H9 (cell line): ENCODE measurements at regions not wholly inside any gene's neighbourhood (a gene's known extent, or its start where the extent isn't known, plus 50 kb on each side); places are given as distances from the start of the nearest gene placed in this dataset.

Experiments used
- DNase-seq: peaks from one replicate; pipeline ENCODE4 v3.0.0-alpha.2; 2017
- H2AFZ ChIP-seq: one replicate; pipeline ENCODE4 v1.6.1; 2013; ENCODE audit warnings: mild to moderate bottlenecking, low read length, control low read depth, moderate library complexity
- H2AK5ac ChIP-seq: 2 replicates; pipeline ENCODE4 v1.6.1; 2013; ENCODE audit warnings: low read length, control low read depth, mixed read lengths; ENCODE audit not compliant: insufficient read length
- H2BK120ac ChIP-seq: one replicate; pipeline ENCODE4 v1.6.1; 2013; ENCODE audit warnings: low read depth, mild to moderate bottlenecking, low read length, control low read depth, inconsistent platforms; ENCODE audit not compliant: poor library complexity, severe bottlenecking
- H2BK12ac ChIP-seq: 2 replicates; pipeline ENCODE4 v1.6.1; 2013; ENCODE audit warnings: low read length, control low read depth, mixed read lengths, low read depth; ENCODE audit not compliant: insufficient read length
- H2BK15ac ChIP-seq: 2 replicates; pipeline ENCODE4 v1.6.1; 2013; ENCODE audit warnings: low read depth, low read length, control low read depth
- H2BK20ac ChIP-seq: one replicate; pipeline ENCODE4 v1.6.1; 2013; ENCODE audit warnings: low read depth, mild to moderate bottlenecking, low read length, control low read depth, inconsistent platforms; ENCODE audit not compliant: poor library complexity, severe bottlenecking
- H2BK5ac ChIP-seq: 2 replicates; pipeline ENCODE4 v1.6.1; 2013; ENCODE audit warnings: low read length, control low read depth, mixed read lengths; ENCODE audit not compliant: insufficient read length
- H3K14ac ChIP-seq: 2 replicates; pipeline ENCODE4 v1.6.1; 2013; ENCODE audit warnings: low read length, control low read depth; ENCODE audit not compliant: insufficient read depth
- H3K18ac ChIP-seq: 2 replicates; pipeline ENCODE4 v1.6.1; 2013; ENCODE audit warnings: low read depth, mild to moderate bottlenecking, mixed read lengths, low read length, control low read depth; ENCODE audit not compliant: insufficient read length
- H3K23ac ChIP-seq: 2 replicates; pipeline ENCODE4 v1.6.1; 2013; ENCODE audit warnings: low read length, control low read depth, mixed read lengths, low read depth; ENCODE audit not compliant: insufficient read length
- H3K23me2 ChIP-seq: 2 replicates; pipeline ENCODE4 v1.6.1; 2013; ENCODE audit warnings: low read depth, mild to moderate bottlenecking, mixed read lengths, low read length, control low read depth; ENCODE audit not compliant: insufficient read length, poor library complexity, severe bottlenecking
- H3K27ac ChIP-seq: 2 replicates; pipeline ENCODE4 v1.5.1; 2013; ENCODE audit warnings: low read length, control low read depth, mixed read lengths, low read depth; ENCODE audit not compliant: insufficient read length
- H3K27me3 ChIP-seq: 2 replicates; pipeline ENCODE4 v1.6.1; 2013; ENCODE audit warnings: low read length, control low read depth, inconsistent platforms; ENCODE audit not compliant: insufficient read depth
- H3K4ac ChIP-seq: 2 replicates; pipeline ENCODE4 v1.6.1; 2013; ENCODE audit warnings: low read depth, mild to moderate bottlenecking, control low read depth, inconsistent platforms, low read length, moderate library complexity
- H3K4me1 ChIP-seq: 2 replicates; pipeline ENCODE4 v1.6.1; 2013; ENCODE audit warnings: low read length, control low read depth, inconsistent platforms; ENCODE audit not compliant: insufficient read depth
- H3K4me2 ChIP-seq: 2 replicates; pipeline ENCODE4 v1.6.1; 2013; ENCODE audit warnings: low read length, control low read depth, mixed read lengths; ENCODE audit not compliant: insufficient read length, insufficient read depth
- H3K56ac ChIP-seq: 2 replicates; pipeline ENCODE4 v1.6.1; 2013; ENCODE audit warnings: low read depth, mild to moderate bottlenecking, mixed read lengths, low read length, control low read depth; ENCODE audit not compliant: insufficient read length
- H3K79me1 ChIP-seq: 2 replicates; pipeline ENCODE4 v1.6.1; 2013; ENCODE audit warnings: low read depth, mild to moderate bottlenecking, moderate library complexity, low read length, control low read depth, inconsistent platforms; ENCODE audit not compliant: insufficient read depth, poor library complexity, severe bottlenecking
- H3K79me2 ChIP-seq: 2 replicates; pipeline ENCODE4 v1.6.1; 2013; ENCODE audit warnings: low read length, control low read depth, inconsistent platforms; ENCODE audit not compliant: insufficient read depth
- H3K9ac ChIP-seq: 2 replicates; pipeline ENCODE4 v1.6.1; 2013; ENCODE audit warnings: low read length, control low read depth, mixed read lengths; ENCODE audit not compliant: insufficient read length; ENCODE audit errors: extremely low read depth
- H3K9me3 ChIP-seq: one replicate; pipeline ENCODE4 v1.6.1; 2013; ENCODE audit warnings: low read depth, low read length, inconsistent platforms; ENCODE audit not compliant: control insufficient read depth
- H3T11ph ChIP-seq: one replicate; pipeline ENCODE4 v1.6.1; 2013; ENCODE audit warnings: mild to moderate bottlenecking, low read length, control low read depth, inconsistent platforms
- H4K20me1 ChIP-seq: one replicate; pipeline ENCODE4 v1.6.1; 2013; ENCODE audit not compliant: control insufficient read depth, insufficient read length, insufficient read depth
- H4K5ac ChIP-seq: 2 replicates; pipeline ENCODE4 v1.6.1; 2013; ENCODE audit warnings: low read depth, mild to moderate bottlenecking, mixed read lengths, low read length, control low read depth; ENCODE audit not compliant: insufficient read length
- H4K8ac ChIP-seq: replicated peaks from 2 replicates; pipeline ENCODE4 v1.6.1; 2013; ENCODE audit warnings: low read length, control low read depth, mixed read lengths, low read depth; ENCODE audit not compliant: insufficient read length
- H4K91ac ChIP-seq: 2 replicates; pipeline ENCODE4 v1.6.1; 2013; ENCODE audit warnings: low read depth, mild to moderate bottlenecking, moderate library complexity, mixed read lengths, low read length, control low read depth; ENCODE audit not compliant: insufficient read length
- H3K27ac Mint-ChIP-seq, 3 experiments: 2 replicates in 2 of 3; 3 replicates in 1 of 3; pipeline ENCODE4 v1.8.0; 2020 to 2021; ENCODE audit warnings: mixed read lengths in 3 of 3, mild to moderate bottlenecking in 1 of 3, moderate library complexity in 1 of 3
- H3K27me3 Mint-ChIP-seq: 2 replicates; pipeline ENCODE4 v1.8.0; 2021; ENCODE audit warnings: low read depth, mild to moderate bottlenecking, moderate library complexity, mixed read lengths
- H3K36me3 Mint-ChIP-seq, 3 experiments: 2 replicates in 2 of 3; 3 replicates in 1 of 3; pipeline ENCODE4 v1.8.0; 2020 to 2021; ENCODE audit warnings: low read depth in 3 of 3, mixed read lengths in 3 of 3; ENCODE audit not compliant: insufficient read depth in 1 of 3
- H3K4me1 Mint-ChIP-seq, 2 experiments: 2 replicates each; pipeline ENCODE4 v1.8.0; 2020; ENCODE audit warnings: mixed read lengths in 2 of 2
- H3K4me3 Mint-ChIP-seq, 2 experiments: 2 replicates in 1 of 2; 3 replicates in 1 of 2; pipeline ENCODE4 v1.8.0; 2020 to 2021; ENCODE audit warnings: mild to moderate bottlenecking in 2 of 2, mixed read lengths in 2 of 2, moderate library complexity in 1 of 2
- H3K9me3 Mint-ChIP-seq, 2 experiments: 2 replicates in 1 of 2; 3 replicates in 1 of 2; pipeline ENCODE4 v1.8.0; 2020; ENCODE audit warnings: mild to moderate bottlenecking in 2 of 2, mixed read lengths in 2 of 2, moderate library complexity in 1 of 2
- WGBS: extraction: QIAGEN DNeasy Blood & Tissue Kit; methylation state at CpG from one replicate; pipeline ENCODE4 v1.1.7; 2013; ENCODE audit warnings: missing lambda C conversion rate, low lambda C conversion rate, mixed read lengths; ENCODE audit not compliant: insufficient read length; ENCODE audit errors: extremely low coverage; 5-methylcytosine and 5-hydroxymethylcytosine counted together
- TF ChIP-seq, protein P1 (sequence below): fragments of 200-600 bp; sonication (generic); conservative IDR thresholded peaks from 3 replicates; pipeline ENCODE4 v1.8.0; 2021; ENCODE audit warnings: antibody characterized with exemption, mild to moderate bottlenecking

DNA sequence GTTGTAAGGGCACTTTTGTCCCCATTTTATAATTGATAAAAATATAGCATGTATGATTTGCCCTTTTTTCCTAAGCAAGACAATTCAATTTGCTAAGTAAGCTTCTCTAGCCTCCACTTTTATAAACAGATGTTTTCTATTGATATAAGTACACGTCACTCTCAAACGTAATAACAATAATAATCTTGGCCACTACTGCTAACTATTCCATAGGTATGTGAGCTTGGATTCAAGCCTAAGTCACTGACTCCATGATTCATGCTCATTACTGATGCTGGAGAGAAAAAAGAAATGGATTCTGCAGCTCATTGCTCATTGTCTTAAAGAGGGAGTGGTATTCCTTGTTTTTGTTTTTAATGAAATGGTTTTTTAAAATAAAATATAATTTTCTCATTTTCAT is 661.0 kb downstream of the GALC start:
- H3K27ac ChIP-seq = no peak overlapping the region
- no peaks in the 10 kb centered on the region for H3K9me3 ChIP-seq

More for the DNA sequence above, 661.0 kb downstream of the GALC start:
- DNase-seq = no peak
- no peak overlapping the region for H2AFZ ChIP-seq
- TF ChIP-seq, protein P1, sequence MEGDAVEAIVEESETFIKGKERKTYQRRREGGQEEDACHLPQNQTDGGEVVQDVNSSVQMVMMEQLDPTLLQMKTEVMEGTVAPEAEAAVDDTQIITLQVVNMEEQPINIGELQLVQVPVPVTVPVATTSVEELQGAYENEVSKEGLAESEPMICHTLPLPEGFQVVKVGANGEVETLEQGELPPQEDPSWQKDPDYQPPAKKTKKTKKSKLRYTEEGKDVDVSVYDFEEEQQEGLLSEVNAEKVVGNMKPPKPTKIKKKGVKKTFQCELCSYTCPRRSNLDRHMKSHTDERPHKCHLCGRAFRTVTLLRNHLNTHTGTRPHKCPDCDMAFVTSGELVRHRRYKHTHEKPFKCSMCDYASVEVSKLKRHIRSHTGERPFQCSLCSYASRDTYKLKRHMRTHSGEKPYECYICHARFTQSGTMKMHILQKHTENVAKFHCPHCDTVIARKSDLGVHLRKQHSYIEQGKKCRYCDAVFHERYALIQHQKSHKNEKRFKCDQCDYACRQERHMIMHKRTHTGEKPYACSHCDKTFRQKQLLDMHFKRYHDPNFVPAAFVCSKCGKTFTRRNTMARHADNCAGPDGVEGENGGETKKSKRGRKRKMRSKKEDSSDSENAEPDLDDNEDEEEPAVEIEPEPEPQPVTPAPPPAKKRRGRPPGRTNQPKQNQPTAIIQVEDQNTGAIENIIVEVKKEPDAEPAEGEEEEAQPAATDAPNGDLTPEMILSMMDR = no peak
- H4K8ac ChIP-seq = no peak overlapping the region
- no peak overlapping the region for H4K5ac ChIP-seq
- H2BK20ac ChIP-seq = no peak overlapping the region
- H3K79me2 ChIP-seq = no peaks in the 10 kb centered on the region
- no peak overlapping the region for H3K56ac ChIP-seq
- no peak overlapping the region for H2BK12ac ChIP-seq
- Mint-ChIP-seq H3K4me1 (no peaks in the 10 kb centered on the region), H3K27me3 (no peaks in the 10 kb centered on the region), H3K4me3 (no peak overlapping the region), H3K36me3 (no peaks in the 10 kb centered on the region), H3K27ac (no peak overlapping the region), H3K9me3 (no peaks in the 10 kb centered on the region; a peak in 1 of 5 replicates)
- no peak overlapping the region for H3K4me2 ChIP-seq
- no peak overlapping the region for H2AK5ac ChIP-seq
- H3K27me3 ChIP-seq = no peaks in the 10 kb centered on the region
- H2BK120ac ChIP-seq = no peak overlapping the region
- H4K91ac ChIP-seq = no peak overlapping the region
- no peak overlapping the region for H3K4ac ChIP-seq
- H3K9ac ChIP-seq = no peak overlapping the region
- H4K20me1 ChIP-seq = no peaks in the 10 kb centered on the region
- no peak overlapping the region for H2BK15ac ChIP-seq
- no peak overlapping the region for H2BK5ac ChIP-seq
- no peaks in the 10 kb centered on the region for H3K79me1 ChIP-seq
- no peak overlapping the region for H3T11ph ChIP-seq
- no peak overlapping the region for H3K14ac ChIP-seq
- no CpG with 5 or more reads among the region's 2 CpGs for WGBS
- no peak overlapping the region for H3K23ac ChIP-seq
- H3K23me2 ChIP-seq = no peaks in the 10 kb centered on the region
- no peaks in the 10 kb centered on the region for H3K4me1 ChIP-seq
- H3K18ac ChIP-seq = no peak overlapping the region
